HG03439 (cell line): ENCODE measurements at regions not wholly inside any gene's neighbourhood (a gene's known extent, or its start where the extent isn't known, plus 50 kb on each side); places are given as distances from the start of the nearest gene placed in this dataset.
"Not testable (repeated sequence)": the region's sequence is repeated elsewhere in the genome, so short reads cannot be mapped to it uniquely, and the experiment has no call there.

ENCODE experiments used
- ATAC-seq: cut with Tn5 transposase; IDR thresholded peaks from one replicate; pipeline ENCODE4 v1.9.1; 2021; ENCODE audit warnings: mild to moderate bottlenecking, moderate library complexity; ENCODE audit not compliant: unreplicated experiment

DNA sequence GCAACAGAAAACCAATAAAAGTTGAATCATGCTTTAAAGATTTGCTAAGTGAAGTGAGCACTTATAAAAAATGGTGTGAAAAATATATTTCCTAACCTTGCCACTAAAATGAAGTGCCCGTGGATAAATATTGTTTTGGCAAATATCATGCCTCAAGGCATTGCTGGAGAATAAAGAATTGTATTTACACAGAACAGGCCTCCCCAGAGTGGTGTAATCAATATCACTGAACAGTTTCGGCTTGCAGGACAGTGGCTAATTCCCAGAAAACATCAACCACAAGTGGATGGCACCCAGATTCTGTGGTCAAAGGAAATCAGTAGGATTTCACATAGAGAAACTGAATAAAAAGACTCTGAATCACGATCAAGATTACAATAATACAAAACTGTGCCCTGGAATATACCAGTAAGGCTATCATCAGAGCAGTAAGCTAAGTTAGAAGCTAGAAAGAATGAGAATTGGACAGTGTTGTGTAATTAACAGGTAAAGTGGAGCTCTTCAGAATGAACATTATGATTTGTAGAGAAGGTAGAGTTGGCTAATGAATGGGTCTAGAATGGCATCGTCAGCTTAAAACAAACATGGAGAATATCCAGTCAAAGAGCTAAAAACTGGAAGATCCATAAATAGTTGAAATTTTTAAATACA, 1026.9 kb upstream of the ADGRB3 start:
- no peak for ATAC-seq

DNA sequence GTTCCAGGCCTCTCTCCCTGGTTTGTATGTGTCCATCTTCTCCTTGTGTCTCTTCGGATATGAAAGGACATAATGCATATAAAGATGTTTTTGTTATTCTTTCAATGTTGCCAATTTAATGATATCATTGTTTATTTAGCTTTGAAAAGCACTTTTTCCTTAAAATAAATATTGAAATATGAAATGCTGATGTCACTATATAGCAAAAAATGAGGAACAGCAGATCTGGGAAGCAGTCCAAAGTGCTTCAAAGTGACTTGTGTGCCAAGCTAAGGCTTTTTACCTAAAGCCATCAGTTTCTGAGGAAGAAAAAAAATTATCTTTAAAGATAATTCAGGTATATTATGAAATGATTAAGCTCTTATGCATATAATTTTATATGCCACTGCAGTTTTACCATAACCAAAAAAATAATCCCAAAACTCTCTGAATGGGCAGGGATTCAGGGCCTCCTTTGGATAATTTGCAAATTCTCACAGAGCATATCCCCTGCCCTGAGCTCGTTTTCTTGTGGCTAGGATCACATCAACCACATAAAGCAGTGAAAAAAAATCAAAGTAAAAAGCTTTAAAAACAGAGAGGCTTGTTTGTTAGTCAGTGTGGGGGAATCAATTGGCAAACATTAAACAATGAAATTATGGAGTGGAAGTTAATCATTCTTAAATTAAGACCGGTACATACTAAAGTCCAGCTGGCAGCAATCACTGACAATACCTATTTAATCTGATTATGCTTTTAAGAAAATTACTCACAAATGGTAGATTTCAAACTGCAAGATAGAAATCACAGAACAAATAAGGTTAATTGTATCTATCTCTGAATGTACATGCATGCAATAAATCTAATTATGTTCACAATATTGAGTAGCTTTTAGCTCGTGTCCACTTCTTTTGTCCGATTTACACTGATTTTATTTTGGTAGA, 1027.9 kb upstream of the ADGRB3 start:
- no peak for ATAC-seq

DNA sequence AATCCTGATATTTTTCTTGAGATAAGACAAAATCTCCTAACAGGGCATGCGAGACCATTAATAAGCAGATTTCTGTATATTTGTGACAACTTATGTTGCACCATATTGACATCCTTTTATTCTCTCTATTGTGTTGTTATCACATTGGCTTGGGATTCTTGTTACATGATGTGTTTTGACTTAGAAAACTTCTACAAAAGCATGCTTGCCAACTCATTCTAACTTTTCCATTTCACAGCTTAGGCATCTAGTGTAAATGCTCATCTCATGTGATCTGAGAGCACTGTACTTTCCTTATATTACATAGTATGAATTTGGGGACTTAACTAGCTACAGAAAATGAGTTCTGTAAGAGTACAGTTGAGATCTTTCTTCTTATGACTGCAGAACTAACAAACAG, 1040.7 kb upstream of the ADGRB3 start:
- ATAC-seq, result no peak

DNA sequence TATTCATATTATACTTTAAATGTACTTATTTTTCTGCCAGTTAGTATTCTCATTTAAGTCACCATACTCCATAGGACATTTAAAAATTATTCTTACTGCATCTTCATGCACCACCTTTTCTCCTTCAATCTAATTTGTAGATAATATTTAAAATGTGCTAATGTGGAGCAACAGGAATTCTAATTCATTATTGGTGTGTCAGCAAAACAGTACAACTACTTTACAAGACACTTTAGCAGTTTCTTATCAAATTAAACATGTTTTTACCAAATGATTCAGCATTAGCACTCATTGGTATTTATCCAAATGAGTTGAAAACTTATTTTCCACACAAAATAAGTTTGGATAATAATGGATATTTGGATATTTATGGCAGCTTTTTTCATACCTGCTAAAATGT, 1041.8 kb upstream of the ADGRB3 start:
- ATAC-seq, result no peak

DNA sequence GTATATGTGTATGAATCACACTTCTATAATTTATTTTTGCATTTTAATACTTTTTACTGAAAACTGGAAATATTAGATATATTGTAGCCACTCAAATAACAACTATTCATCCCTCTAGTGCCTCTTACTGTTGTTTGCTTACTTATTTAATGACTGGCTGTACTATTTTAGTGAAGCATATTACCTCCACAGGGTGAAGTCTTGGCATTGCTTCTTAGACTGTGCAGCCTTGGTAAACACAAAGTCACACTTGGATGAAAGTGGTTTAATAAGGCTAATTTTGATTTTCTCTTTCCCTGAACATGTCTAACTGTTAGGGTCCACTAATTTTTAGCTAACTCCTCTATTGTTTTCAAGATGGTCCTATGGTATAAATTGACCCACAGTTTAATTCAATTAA, 1043.2 kb upstream of the ADGRB3 start:
- ATAC-seq, result no peak

DNA sequence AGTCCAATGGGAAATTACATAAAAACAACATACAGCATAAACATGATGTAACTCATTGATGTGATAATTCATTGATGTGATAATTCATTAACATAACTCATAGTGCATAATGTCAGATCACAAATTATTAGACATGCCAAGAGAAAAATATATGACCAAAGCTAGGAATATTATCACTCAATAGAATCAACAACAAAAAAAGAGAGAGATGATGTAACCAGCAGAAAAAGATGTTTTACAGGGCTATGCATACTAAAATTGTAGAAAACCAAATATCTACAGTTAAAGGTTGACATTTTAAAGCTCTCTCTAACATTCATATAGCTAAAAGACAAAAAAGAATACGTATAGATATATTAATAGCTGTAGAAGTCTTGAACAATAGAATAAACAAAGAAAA, 1067.2 kb upstream of the ADGRB3 start:
- ATAC-seq, result no peak

DNA sequence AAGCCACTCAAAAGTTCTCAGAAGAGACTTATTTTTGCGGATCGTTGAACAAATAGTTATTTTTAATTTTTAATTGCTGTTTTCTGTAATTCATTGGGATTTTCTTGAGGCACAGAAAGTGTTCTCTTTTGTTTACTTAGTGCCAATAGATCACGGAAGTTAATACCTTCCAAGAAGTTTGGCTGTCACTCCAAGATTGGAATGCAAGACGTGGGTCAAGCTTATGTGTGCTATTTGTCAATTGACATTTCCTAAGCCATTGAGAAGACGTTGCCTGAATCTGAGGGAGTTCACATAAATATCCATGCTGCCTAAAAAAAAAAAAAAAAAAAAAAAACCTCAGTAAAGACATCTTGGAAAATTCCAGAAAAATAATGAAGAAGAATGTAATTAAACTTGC, 1071.4 kb upstream of the ADGRB3 start:
- ATAC-seq, result no peak

DNA sequence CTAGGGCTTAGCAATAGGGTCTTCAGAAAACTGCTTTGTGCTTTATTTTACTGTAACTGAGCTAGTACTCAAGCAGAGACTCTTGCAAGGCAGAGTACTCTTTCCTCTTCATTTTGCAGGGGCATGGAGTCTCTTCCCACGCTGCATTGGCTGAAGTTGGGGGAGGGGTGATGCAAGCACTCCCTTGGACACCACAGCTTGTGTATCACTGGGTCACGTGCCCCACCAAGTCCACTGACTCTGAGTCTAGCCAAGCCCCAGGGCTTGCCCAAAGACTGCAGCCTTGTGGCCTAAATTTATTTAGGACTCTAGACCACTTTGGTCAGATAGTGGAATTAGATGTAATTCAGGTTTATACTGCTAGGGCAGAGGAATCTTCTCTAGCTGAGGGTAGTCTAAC, 1075.0 kb upstream of the ADGRB3 start:
- no peak for ATAC-seq

DNA sequence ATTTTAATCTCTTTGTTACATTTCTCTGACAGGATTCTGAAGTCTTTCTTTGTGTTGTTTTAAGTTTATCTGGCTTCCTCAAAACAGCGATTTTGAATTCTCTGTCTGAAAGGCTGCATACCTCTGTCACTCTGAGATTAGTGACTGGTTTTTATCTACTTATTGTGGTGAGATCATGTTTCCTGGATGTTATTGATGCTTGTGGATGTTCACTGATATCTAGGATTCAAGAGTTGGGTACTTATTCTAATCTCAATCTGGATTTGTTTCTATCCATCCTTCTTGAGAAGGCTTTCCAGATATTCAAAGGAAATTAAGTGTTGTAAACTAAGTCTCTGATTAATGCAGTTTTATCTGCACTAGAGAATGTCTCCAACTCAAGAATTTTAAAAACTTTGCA, 1076.1 kb upstream of the ADGRB3 start:
- no peak for ATAC-seq

DNA sequence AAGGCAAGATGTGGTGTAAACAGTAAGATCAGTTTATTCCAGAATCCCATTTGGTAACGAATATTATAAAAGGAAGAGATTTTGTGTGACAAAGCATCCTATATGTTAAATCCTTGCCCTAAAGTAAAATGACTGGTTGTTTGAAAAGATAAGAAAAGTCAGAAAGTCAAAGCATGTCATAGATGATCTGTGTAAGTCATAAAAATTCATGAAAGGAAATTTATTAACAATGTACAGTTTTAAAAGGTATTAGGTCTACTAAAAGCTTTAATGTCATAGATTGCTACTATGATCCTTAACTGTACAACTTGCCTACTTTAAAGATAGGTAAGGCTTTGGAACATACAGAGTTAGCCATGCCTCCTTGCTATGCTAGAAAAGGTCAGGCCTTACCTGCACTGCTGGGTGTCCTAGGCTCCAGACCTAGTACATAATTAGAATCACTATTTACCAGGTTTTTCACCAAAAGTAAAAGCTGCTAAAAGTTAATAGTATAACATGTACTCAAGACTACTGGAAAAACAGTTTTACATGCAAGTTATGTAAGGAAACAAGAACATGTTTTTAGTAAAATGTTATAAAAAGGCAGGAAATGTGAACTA, 1090.1 kb upstream of the ADGRB3 start:
- ATAC-seq, result no peak

DNA sequence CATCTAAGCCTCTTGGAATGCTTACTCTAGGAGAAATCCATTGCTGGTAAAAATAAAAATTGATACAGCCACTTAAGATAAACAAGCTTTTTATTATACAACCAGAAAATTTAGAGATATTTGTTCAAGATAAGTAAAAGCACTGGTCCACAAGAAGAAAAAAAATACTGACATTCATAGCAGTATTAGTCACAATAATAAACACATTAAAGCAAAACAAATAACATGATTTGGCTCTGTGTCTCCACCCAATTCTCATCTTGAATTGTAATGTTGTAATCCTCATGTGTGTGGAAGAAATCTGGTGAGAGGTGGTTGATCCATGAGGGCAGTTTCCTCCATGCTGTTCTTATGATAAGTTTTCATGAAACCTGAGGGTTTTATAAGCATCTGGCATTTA, 1093.5 kb upstream of the ADGRB3 start:
- no peak for ATAC-seq

DNA sequence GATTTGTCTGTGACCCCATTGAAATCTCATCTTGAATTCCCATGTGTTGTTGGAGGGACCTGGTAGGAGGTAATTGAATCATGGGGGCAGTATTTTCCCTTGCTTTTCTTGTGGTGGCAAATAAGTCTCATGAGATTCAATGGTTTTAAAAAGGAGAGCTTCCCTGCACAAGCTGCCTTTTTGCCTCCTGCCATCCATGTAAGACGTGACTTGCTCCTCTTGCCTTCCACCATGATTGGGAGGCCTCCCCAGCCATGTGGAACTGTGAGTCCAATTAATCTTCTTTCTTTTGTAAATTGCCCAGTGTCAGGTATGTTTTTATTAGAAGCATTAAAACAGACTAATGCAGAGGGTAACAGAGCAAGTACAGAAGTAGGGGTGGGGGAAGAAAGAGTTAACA, 1097.0 kb upstream of the ADGRB3 start:
- ATAC-seq, result no peak

DNA sequence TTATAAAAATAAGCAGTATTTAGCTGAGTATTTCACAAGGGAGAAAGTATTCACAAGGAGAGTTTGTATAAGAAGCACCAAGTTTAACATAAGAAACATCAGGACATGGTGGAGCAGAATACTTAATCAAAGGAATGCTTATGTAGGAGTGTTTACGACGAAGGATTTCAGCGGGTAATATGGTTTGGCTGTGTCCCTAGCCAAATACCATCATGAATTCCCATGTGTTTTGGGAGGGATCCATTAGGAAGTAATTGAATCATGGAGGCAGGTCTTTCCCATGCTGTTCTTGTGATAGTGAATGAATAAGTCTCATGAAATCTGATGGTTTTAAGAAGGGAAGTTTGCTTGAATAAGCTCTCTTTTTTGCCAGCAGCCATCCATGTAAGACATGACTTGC, 1099.1 kb upstream of the ADGRB3 start:
- no peak for ATAC-seq

DNA sequence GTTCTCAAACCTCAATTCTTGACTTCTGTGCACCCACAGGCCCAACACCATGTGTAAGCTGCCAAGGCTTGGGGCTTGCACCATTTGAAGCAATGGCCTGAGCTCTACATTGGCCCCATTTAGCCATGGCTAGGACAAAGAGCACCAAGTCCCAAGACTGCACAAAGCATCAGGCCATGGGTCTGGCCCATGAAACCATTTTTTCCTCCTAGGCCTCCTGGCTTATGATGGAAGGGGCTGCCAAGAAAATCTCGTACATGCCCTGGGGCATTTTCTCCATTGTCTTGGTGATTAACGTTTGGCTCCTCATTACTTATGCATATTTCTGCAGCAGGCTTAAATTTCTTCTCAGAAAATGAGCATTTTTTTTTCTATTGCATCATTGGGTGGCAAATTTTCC, 1128.7 kb upstream of the ADGRB3 start:
- ATAC-seq, result no peak

DNA sequence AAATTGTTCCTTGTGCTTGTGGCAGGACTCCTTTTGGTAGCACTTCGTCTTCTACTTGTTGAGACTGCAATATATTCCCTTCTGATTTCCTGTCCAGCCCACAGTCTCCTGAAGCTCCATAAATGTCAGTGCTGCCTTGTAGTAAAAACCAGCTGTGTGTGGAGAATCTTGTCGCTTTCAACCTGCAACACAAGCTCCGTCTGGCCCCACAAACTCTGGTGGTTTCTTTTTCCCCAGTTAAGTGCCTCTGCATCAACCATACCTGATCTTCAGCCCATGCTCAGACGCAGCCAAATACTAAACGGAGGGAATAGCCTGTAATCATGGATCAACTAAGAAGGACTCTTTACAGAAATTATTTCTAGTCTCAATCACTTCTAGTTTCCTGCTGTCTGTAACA, 1133.3 kb upstream of the ADGRB3 start:
- no peak for ATAC-seq

DNA sequence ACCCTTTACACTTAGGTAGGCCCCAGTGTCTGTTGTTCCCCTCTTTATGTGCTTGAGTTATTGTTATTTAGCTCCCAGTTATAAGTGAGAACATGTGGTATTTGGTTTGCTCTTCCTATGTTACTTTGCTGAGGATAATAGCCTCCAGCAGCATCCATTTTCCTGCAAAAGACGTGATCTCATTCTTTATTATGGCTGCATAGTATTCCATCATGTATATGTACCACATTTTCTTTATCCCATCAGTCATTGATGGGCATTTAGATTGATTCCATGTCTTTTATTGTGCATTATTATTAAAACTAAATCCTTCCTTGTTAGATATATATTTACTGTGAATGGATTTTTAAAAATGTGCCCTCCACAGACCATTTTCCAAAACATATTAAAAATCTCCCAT, 1137.3 kb upstream of the ADGRB3 start:
- no peak for ATAC-seq

DNA sequence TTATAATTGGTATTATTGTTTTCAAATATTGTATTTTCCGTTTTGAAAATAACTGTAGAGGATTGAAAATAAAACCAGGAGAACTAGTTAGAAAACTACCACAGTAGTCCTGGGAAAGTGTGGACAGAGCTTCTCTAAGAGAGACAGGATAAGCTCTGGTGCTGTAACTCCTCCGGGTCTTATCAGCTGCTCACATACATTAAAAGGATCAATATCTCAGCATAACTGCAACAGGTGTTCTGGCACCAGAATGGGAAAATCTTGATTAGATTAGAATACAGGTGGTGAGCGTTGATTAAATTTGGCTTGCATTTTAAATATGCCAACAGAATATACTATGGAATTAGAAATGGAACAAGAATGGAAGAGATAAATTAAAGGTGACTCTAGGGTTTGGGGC, 1138.9 kb upstream of the ADGRB3 start:
- ATAC-seq, result no peak

DNA sequence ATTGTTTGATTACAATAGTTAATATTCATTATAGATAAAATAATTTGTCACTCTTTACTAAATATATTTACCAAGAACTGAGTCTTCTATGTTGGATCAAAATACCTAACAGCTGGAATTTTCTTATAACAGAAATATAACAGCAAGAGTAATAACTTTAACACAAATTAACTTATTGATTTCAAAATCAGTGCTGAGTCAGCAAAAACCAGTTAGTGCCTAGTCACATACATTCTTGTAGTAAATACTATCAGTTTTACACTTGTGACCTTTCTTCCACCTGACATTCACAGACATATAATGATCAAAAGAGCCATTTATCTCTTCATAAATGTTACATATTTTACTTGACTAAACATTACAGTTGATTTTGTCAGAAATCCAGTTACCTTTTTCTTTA, 1141.4 kb upstream of the ADGRB3 start:
- ATAC-seq, result no peak

DNA sequence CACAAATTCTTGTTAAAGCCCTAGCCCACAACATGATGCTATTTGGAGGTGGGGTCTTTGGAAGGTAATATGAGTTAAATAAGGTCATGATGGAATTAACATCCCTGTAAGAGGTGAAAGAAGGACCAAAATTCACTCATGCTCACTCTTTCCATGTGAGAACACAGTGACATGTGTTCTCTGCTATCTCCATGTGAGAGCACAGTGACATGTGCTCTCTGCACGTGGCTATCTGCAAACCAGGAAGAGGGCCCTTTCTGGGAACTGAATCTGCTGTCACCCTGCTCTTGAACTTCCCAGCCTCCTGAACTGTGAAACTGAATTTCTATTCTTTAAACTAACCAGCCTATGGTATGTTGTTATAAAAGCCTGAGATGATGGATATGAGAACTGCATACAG, 1159.4 kb upstream of the ADGRB3 start:
- ATAC-seq, result no peak

DNA sequence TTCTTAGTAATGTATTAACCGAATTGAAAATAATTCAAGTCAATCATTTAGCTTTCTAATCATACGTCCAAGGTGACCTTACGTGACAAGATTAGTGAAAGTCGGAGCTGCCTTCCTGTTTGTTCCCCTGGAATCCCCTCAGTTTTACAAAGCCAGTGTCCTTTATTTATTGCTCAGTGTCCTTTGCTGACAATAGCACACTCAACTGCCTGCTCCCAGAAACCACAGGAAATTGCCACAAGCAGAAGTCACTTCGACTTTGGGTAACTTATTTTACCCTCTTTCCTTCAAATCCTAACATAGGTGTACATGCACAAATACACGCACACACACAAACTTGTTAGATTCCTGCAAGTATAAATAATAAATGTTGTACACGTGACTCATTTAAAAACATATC, 1167.7 kb upstream of the ADGRB3 start:
- no peak for ATAC-seq

DNA sequence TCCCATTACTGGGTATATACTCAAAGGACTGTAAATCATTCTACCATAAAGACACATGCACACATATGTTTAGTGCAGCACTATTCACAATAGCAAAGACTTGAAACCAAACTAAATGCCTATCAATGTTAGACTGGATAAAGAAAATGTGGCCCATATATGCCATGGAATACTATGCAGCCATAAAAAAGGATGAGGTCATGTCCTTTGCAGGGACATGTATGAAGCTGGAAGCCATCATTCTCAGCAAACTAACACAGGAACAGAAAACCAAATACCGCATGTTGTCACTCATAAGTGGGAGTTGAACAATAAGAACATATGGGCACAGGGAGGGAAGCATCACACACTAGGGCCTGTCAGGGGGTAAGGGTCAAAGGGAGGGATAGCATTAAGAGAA, 1172.4 kb upstream of the ADGRB3 start:
- ATAC-seq, result not testable (repeated sequence)

DNA sequence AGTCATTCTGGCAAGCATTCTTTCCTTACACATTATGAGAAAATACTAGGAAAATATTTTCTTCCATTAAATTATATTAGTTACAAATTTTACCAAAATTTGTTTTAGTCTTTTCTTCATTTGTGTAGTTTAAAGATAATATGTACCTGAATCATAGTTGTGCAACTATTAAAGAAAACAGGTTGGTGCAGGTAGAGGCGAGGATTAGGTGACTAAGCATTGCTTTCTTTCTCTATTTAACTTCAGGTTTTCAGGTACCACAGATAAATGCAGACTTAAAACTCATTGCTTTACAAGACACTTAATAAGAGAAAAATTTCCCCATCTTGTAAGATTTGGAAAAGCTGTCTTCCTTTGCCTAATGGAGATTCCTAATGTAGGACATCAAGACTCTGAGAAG, 1175.5 kb upstream of the ADGRB3 start:
- no peak for ATAC-seq
